NCI-H446 (cell line): ENCODE measurements at regions not wholly inside any gene's neighbourhood (a gene's known extent, or its start where the extent isn't known, plus 50 kb on each side); places are given as distances from the start of the nearest gene placed in this dataset.

Experiments
- DNase-seq, 2 experiments: peaks; one replicate each; lab custom pipeline; 2025; lab: John Stamatoyannopoulos, UW

DNA sequence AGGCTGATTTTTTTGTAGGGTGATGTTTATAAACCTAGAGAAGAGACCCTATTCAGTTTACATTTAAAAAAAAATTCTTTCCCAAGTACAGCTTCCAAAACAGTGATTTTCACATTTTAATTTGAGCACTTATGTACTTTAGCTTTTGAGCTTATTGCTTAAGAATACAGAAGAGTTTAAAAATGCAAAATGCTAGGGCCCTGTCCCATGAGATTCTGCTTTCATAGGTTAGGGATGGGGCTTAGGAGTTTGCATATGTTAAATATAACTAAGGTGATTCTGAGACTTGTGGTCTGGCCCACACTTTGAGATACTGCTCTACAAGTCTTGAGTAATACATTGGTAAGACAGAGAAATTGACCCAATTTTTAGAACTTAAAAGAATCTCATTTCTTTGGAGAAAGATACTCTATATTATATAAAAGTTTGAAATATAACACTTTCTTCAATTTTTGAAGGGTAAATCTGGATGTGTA is 137.3 kb upstream of the CWC22 start:
- no peak for DNase-seq

- no peak for DNase-seq
Observed at GRCh38 chr2:180143633-180144337, 136.7 kb upstream of the CWC22 start.

- DNase-seq, result no peak
Observed at GRCh38 chr2:180141600-180141999, 134.5 kb upstream of the CWC22 start.

GRCh38 chr2:180133736-180134135 is 126.6 kb upstream of the CWC22 start:
- peak in 1 of 2 experiments; percentile 41 for DNase-seq

DNA sequence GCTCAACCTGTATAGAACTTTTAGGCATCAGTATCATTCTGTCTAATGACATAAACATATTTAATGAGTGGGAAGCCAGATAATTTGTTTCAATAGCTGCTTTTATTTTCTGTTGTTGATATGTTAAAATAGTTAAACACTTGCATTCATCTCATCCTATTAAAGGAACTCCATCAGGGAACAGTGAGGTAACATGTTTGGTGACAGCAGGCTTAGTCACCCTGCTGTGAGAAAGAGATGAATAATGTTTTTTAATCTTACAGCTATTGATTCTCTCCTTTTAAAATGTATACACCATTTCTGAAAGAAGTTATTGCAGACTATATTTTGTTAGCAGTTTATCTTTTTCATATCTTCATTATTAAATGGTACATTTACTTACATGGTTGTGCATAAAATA is 123.3 kb upstream of the CWC22 start:
- no peak for DNase-seq

DNA sequence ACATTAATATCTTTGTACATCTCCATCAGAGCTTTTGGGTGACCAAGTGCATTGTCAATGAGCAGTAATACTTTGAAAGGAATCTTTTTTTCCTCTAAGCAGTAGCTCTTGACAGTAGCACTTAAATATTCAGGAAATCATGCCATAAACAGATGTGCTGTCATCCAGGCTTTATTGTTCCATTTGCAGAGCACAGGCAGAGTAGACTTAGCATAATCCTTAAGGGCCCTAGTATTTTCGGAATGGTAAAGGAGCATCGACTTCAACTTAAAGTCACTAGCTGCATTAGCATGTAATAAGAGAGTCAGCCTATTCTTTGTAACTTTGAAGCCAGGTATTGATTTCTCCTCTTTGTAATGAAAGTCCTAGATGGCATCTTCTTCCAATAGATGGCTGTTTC is 121.8 kb upstream of the CWC22 start:
- DNase-seq, result no peak

DNA sequence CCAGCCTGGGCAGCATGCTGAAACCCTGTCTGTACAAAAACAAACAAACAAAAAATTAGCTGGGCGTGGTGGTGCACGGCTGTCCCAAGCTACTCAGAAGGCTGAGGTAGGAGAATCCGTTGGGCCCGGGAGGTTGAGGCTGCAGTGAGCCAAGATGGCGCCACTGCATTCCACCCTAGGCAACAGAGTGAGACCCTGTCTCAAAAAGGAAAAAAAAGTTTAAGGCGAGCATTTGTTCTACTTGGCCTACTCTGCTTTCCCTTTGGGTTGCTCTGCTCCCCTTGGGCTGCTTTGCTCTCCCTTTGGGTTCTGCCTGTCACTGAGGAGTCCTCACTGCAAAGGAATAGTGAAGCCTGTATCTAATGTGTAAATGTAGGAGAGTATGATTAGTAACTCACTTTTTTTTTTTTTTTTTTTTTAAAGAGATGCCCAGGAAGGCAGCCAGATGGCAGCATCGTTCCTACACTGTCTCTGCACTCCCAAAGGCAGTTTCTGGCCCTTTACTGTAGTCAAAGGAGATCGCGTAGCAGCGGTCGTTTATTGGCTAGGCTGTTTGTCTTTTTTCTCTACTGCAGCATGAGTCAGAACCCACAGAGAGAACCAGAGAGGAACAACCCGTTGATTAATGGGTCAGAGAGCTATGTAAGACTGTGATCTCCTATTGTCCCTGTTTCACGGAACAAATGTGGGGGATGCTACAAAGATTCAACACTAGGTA is 118.3 kb upstream of the CWC22 start:
- DNase-seq, result peak; percentile 79 to 86

DNA sequence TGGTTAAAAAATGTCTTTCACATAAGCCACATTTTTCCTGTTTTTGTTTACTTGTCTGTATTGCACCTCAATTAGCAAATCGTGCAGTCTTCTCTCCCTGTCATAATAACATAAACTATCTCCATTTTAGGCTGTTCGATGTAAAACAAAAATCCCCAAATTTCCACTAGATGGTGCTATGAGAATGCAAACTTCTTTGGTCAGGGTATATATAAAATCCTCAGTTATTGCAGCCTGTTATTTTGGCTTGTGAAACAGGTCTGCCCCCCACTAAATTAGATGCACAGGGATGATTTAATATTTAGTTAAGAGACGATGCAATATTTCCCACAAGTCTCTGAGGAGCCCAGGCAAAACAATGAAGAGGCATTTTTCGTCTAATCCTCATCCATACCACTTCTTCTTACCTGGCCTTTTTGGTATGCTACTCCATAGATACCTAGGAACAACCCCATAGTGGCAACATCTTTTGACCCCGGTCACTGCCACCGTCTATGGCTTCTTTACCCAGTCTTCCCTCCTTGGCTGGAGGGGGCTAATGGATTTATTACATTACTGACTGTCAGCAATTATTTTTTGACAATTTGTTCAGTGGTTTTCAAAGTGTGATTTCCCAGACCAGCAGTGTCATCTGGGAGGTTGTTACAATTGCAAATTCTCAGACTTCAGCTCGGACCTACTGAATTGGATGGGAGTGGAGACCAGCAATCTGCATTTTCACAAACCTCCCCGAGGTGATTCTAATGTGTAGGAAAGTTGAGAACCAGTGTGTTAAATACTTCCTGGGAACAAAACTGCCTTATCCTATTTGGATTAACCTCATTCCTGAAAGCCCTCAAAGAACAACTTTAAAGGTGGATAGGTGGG is 117.4 kb upstream of the CWC22 start:
- DNase-seq, result peak; percentile 64 to 86

GRCh38 chr2:180122874-180123273 is 115.8 kb upstream of the CWC22 start:
- DNase-seq, result no peak

GRCh38 chr2:180115675-180116074 is 108.6 kb upstream of the CWC22 start:
- DNase-seq, result no peak

GRCh38 chr2:180115269-180115668 is 108.2 kb upstream of the CWC22 start:
- no peak for DNase-seq

- no peak for DNase-seq
Observed at GRCh38 chr2:180111901-180112300, 104.8 kb upstream of the CWC22 start.

GRCh38 chr2:180110469-180110868 is 103.4 kb upstream of the CWC22 start:
- no peak for DNase-seq

DNA sequence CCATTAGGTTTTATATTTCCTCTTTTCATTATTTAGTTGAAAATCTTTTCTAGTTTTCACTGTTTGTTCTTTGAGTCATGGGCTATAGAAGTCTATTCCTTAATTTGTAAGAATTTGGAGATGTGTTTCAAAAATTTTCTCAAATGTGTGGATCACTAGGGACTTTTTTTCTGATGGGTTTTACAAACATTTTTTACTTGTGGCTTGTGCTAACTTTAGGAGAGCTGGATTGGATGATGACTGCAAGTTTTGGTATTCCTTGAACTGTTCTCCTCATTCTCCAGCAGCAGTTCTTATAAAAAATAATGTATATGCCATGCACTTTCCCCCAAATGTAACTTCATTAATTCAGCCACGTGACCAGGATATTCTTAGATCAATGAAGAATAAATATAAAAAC is 94.7 kb upstream of the CWC22 start:
- DNase-seq, result no peak

DNA sequence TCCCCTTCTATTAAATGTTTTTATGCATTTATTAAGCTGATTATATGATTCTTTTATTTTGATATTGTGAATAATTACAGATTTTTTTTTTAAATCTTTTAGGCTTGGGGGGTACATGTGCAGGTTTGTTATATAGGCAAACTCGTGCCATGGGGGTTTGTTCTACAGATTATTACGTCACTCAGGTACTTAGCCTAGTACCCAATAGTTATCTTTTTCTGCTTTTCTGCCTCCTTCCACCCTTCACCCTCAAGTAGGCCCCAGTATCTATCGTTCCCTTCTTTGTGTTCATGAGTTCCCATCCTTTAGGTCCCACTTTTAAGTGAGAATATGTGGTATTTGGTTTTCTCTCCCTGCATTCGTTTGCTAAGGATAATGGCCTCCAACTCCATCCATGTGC is 92.2 kb upstream of the CWC22 start:
- no peak for DNase-seq

DNA sequence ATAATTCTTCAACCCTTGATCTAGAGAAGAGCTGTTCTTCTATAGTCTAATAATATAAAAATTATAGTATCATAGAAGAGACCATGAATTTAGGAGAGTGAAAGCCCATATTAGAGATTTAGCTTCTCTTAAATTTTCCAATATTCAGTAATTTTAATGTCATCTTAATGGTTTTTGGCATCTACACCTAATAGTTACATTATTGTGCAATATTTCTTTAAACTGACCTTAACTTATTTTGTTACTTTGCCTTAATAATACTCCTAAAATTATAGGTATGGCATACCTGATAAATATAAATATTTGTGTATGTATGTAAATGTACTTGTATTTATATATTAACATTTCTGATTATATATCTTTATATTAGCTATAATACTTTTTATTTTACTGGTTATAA is 78.0 kb upstream of the CWC22 start:
- DNase-seq, result no peak

- DNase-seq, result no peak
Observed at GRCh38 chr2:180077295-180077906, 70.3 kb upstream of the CWC22 start.

- no peak for DNase-seq
Observed at GRCh38 chr2:180075870-180076269, 68.8 kb upstream of the CWC22 start.

GRCh38 chr2:180071797-180072196 is 64.7 kb upstream of the CWC22 start:
- no peak for DNase-seq

GRCh38 chr2:180063494-180064092 is 56.5 kb upstream of the CWC22 start:
- DNase-seq, result no peak

DNA sequence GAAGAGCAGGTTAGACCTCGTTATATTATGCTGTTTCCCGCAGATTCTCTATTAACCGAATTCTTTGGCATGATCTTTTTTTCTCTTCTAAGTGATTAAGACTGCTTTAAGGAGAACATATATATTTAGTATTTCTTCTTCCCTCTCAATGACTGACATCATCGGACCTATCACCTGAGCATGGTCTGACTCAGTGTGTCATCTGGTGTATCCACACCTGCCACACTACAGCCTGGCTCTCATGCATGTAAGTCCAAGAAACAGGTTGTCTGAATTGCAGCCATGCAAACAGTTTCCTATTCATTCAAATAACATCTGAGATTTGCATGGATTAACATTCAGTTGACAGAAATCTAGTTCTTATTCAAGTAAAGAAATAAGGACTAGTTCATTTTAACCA is 55.1 kb upstream of the CWC22 start:
- DNase-seq, result no peak

DNA sequence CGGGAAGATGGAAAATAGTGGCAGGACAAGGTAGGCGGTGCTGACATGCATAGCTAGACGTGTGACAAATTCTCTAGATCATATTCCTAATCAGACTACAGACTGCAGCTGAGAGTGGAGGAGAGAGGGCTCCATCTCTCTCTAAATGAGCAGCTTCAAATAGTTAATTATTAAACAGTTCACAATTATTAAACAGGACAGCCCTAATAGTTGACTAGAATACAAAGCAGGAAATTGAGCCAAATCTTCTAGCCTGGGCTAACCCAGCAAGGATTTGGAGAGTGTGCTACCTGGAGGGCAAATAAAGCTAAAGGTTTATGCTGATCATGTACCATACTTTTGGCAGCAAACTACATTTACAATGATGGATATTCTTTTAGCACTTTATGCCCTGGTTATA is 54.4 kb upstream of the CWC22 start:
- no peak for DNase-seq
